ENCODE measurements at regions not wholly inside any gene's neighbourhood (a gene's known extent, or its start where the extent isn't known, plus 50 kb on each side); places are given as distances from the start of the nearest gene placed in this dataset.

DNA sequence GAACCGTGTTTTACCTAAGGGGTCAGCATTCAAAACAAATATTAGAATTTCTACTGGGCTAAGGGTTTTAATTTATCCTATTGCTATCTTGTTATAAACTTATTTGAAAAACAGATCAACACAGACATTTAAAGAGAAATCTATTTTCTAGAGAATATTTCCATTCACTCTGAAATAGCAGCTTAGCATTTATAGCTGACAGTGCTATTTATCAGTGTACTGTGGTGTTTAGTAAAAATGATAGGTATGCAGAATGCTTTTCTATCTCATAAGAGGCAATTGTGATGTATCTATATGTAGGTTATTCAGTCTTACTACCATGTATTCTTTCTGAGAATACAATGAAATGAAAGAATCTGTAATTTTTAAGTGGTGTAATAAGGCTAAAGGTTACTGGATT is 1077.4 kb downstream of the REEP3 start:
- no peak for DNase-seq (ENCODE audit: low spot score)
- H3K27me3 ChIP-seq, result no peaks in the 10 kb centered on the region
- TF ChIP-seq CTCF (IDR thresholded peaks at IDR 0.05), result no peak
- no peaks in the 10 kb centered on the region for H3K4me1 ChIP-seq
- H3K36me3 ChIP-seq, result no peaks in the 10 kb centered on the region
- H3K4me3 ChIP-seq, result no peak overlapping the region
- no peaks in the 10 kb centered on the region for H3K9me3 ChIP-seq
- no peak overlapping the region for H3K27ac ChIP-seq

GRCh38 chr10:64601298-64601697 is 1080.1 kb downstream of the REEP3 start:
- Histone ChIP-seq H3K9me3 (no peaks in the 10 kb centered on the region), H3K36me3 (no peaks in the 10 kb centered on the region), H3K27ac (no peak overlapping the region), H3K27me3 (no peaks in the 10 kb centered on the region), H3K4me1 (no peaks in the 10 kb centered on the region), H3K4me3 (no peak overlapping the region)
- no peak for TF ChIP-seq CTCF (IDR thresholded peaks at IDR 0.05)
- no peak for DNase-seq (ENCODE audit: low spot score)

DNA sequence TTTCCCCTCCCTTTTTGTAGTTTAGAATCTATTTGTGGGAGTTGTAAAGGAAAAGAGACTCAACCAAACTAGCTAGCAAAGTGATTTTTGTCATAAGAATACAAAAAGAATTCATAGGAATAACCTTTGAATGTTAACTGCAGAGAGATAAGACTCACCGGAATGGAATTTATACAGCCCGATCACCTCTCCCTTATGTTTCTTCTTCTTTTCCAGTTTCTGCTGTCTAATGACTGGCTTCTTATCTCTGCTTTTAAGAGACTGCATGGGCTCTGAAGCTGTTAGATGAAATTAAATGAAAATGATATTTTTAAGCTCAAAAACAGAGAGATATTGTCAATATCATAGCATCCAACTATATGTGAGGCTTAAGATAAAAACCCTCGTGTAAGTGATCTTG is 1095.9 kb downstream of the REEP3 start:
- Histone ChIP-seq H3K9me3 (no peaks in the 10 kb centered on the region), H3K27ac (no peak overlapping the region), H3K36me3 (no peaks in the 10 kb centered on the region), H3K4me1 (no peaks in the 10 kb centered on the region), H3K4me3 (no peak overlapping the region), H3K27me3 (no peaks in the 10 kb centered on the region)
- no peak for DNase-seq (ENCODE audit: low spot score)
- TF ChIP-seq CTCF (IDR thresholded peaks at IDR 0.05), result no peak

GRCh38 chr10:64619102-64619501 is 1097.9 kb downstream of the REEP3 start:
- H3K27me3 ChIP-seq, result no peaks in the 10 kb centered on the region
- no peak for DNase-seq (ENCODE audit: low spot score)
- H3K4me1 ChIP-seq, result no peaks in the 10 kb centered on the region
- no peaks in the 10 kb centered on the region for H3K36me3 ChIP-seq
- TF ChIP-seq CTCF (IDR thresholded peaks at IDR 0.05), result no peak
- no peak overlapping the region for H3K4me3 ChIP-seq
- no peaks in the 10 kb centered on the region for H3K9me3 ChIP-seq
- no peak overlapping the region for H3K27ac ChIP-seq

DNA sequence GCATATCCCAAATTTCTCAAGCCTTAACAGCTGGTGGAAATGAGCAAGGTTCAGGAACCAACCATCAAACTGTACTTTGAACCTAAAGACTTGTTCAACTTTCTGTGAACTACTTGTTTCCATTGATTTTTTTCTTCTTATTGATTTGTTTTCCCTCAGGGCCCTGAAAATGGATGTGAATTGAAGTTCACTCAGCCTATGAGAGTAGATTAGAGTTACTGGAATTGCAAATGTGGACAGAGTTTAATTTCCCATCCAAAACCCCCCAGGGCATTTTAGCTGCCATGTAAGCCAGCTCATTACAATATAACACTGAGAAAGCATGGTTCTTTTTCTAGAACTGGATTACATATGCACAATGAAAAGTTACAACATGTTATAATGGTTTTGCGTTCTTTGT is 1105.7 kb downstream of the REEP3 start:
- TF ChIP-seq CTCF (IDR thresholded peaks at IDR 0.05), result no peak
- no peak overlapping the region for H3K4me3 ChIP-seq

GRCh38 chr10:64630534-64630933 is 1109.3 kb downstream of the REEP3 start:
- Histone ChIP-seq H3K4me3 (no peak overlapping the region), H3K9me3 (no peaks in the 10 kb centered on the region), H3K27me3 (no peaks in the 10 kb centered on the region), H3K36me3 (no peaks in the 10 kb centered on the region), H3K4me1 (no peaks in the 10 kb centered on the region), H3K27ac (no peak overlapping the region)
- no peak for DNase-seq (ENCODE audit: low spot score)
- no peak for TF ChIP-seq CTCF (IDR thresholded peaks at IDR 0.05)

More for the DNA sequence above, 1105.7 kb downstream of the REEP3 start:
- H3K27me3 ChIP-seq, result no peaks in the 10 kb centered on the region
- H3K36me3 ChIP-seq, result no peaks in the 10 kb centered on the region
- no peak overlapping the region for H3K27ac ChIP-seq
- no peak for DNase-seq (ENCODE audit: low spot score)
- no peaks in the 10 kb centered on the region for H3K9me3 ChIP-seq
- H3K4me1 ChIP-seq, result no peaks in the 10 kb centered on the region
